ENCODE measurements at regions not wholly inside any gene's neighbourhood (a gene's known extent, or its start where the extent isn't known, plus 50 kb on each side); places are given as distances from the start of the nearest gene placed in this dataset.

DNA sequence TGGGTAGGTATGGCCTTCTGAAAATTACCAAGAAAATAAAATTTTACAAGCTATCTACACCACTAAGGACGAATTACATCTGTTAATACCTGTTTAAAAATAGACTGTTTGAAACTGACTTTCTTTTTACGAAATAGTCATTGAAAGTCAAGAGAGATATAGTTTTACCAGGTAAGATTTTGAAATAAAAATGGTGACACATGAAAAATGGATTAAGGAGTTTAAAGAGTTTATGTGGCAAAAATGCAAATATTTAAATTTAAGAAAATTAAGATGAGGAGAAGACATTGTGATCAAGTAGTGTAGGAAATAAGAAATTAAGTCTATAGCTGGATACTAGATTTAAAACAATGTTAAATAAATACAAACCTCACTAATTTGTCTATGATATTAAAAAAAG lies 271.5 kb downstream of the TRIB2 start:
- no peak for TF ChIP-seq CTCF (IDR thresholded peaks at IDR 0.05; ENCODE audit: insufficient read depth, low read length, poor library complexity, severe bottlenecking)
- no peak for TF ChIP-seq EZH2phosphoT487 (conservative IDR thresholded peaks at IDR 0.05; ENCODE audit: low read length)
